HG03469 (cell line): ENCODE measurements at regions not wholly inside any gene's neighbourhood (a gene's known extent, or its start where the extent isn't known, plus 50 kb on each side); places are given as distances from the start of the nearest gene placed in this dataset.

Experiments
- ATAC-seq: cut with Tn5 transposase; IDR thresholded peaks from one replicate; pipeline ENCODE4 v1.9.1; 2021; ENCODE audit warnings: mild to moderate bottlenecking, moderate library complexity, moderate number of reproducible peaks; ENCODE audit not compliant: unreplicated experiment

GRCh38 chr6:18335948-18336347 is 51.2 kb upstream of the RNF144B start:
- no peak for ATAC-seq

GRCh38 chr6:18334251-18334650 is 52.9 kb upstream of the RNF144B start:
- no peak for ATAC-seq

- ATAC-seq = peak; percentile 46
Measured at GRCh38 chr6:18330548-18331081, 56.5 kb upstream of the RNF144B start.

- no peak for ATAC-seq
Measured at GRCh38 chr6:18329776-18330175, 57.4 kb upstream of the RNF144B start.

GRCh38 chr6:18328540-18328939 is 58.6 kb upstream of the RNF144B start:
- no peak for ATAC-seq

GRCh38 chr6:18328070-18328469 is 59.1 kb upstream of the RNF144B start:
- ATAC-seq = no peak

GRCh38 chr6:18327626-18328025 is 59.5 kb upstream of the RNF144B start:
- no peak for ATAC-seq

GRCh38 chr6:18326980-18327379 is 60.2 kb upstream of the RNF144B start:
- ATAC-seq = no peak

- no peak for ATAC-seq
Measured at GRCh38 chr6:18326001-18326400, 61.1 kb upstream of the RNF144B start.

- no peak for ATAC-seq
Measured at GRCh38 chr6:18324706-18325042, 60.3 kb upstream of the DEK start.

- ATAC-seq = no peak
Measured at GRCh38 chr6:18323935-18324705, 59.8 kb upstream of the DEK start.

GRCh38 chr6:18317850-18318249 is 53.5 kb upstream of the DEK start:
- ATAC-seq = no peak

- ATAC-seq = no peak
Measured at GRCh38 chr6:18314317-18314997, 50.1 kb upstream of the DEK start.
